Smooth muscle cell (in vitro differentiated cells): ENCODE measurements at regions not wholly inside any gene's neighbourhood (a gene's known extent, or its start where the extent isn't known, plus 50 kb on each side); places are given as distances from the start of the nearest gene placed in this dataset.
"Not testable (repeated sequence)": the region's sequence is repeated elsewhere in the genome, so short reads cannot be mapped to it uniquely, and the experiment has no call there.

ENCODE experiments used
- DNase-seq: peaks from one replicate; lab custom pipeline; 2025; ENCODE audit not compliant: unreplicated experiment; lab: John Stamatoyannopoulos, UW
- H2AFZ ChIP-seq: fragments of 200-600 bp; sonication (generic); 2 replicates; pipeline ENCODE4 v1.6.0; 2016; ENCODE audit warnings: antibody characterized with exemption, low read depth, mild to moderate bottlenecking
- H3F3A ChIP-seq: fragments of 200-600 bp; sonication (generic); 2 replicates; pipeline ENCODE4 v1.6.0; 2017; ENCODE audit warnings: antibody characterized with exemption, low read depth
- H3K27ac ChIP-seq: fragments of 200-600 bp; sonication (generic); 2 replicates; pipeline ENCODE4 v1.5.1; 2016; ENCODE audit warnings: low read depth, mild to moderate bottlenecking
- H3K27me3 ChIP-seq: fragments of 200-600 bp; sonication (generic); 2 replicates; pipeline ENCODE4 v1.6.1; 2016; ENCODE audit warnings: low read depth, mild to moderate bottlenecking
- H3K36me3 ChIP-seq: fragments of 200-600 bp; sonication (generic); 2 replicates; pipeline ENCODE4 v1.5.1; 2016; ENCODE audit warnings: low read depth
- H3K4me1 ChIP-seq: fragments of 200-600 bp; sonication (generic); 2 replicates; pipeline ENCODE4 v1.5.1; 2016; ENCODE audit warnings: low read depth
- H3K4me2 ChIP-seq: fragments of 200-600 bp; sonication (generic); 2 replicates; pipeline ENCODE4 v1.6.0; 2016; ENCODE audit warnings: mild to moderate bottlenecking
- H3K4me3 ChIP-seq: fragments of 200-600 bp; sonication (generic); 2 replicates; pipeline ENCODE4 v1.5.1; 2016; ENCODE audit warnings: mild to moderate bottlenecking
- H3K79me2 ChIP-seq: fragments of 200-600 bp; sonication (generic); 2 replicates; pipeline ENCODE4 v1.6.0; 2016; ENCODE audit warnings: low read depth, mild to moderate bottlenecking
- H3K9ac ChIP-seq: fragments of 200-600 bp; sonication (generic); 2 replicates; pipeline ENCODE4 v1.6.0; 2016; ENCODE audit warnings: low read depth
- H3K9me3 ChIP-seq: fragments of 200-600 bp; sonication (generic); replicated peaks from 2 replicates; pipeline ENCODE4 v1.5.1; 2016; ENCODE audit warnings: low read depth
- H4K20me1 ChIP-seq: fragments of 200-600 bp; sonication (generic); 2 replicates; pipeline ENCODE4 v1.6.0; 2016; ENCODE audit warnings: low read depth
- CTCF ChIP-seq: fragments of 200-600 bp; sonication (generic); IDR thresholded peaks from 2 replicates; pipeline ENCODE4 v1.5.1; 2017; ENCODE audit warnings: borderline replicate concordance, mild to moderate bottlenecking, antibody characterized with exemption; ENCODE audit not compliant: insufficient read depth, poor library complexity, severe bottlenecking
- WGBS: methylation state at CpG from one replicate; pipeline ENCODE4 v1.1.7; 2016; ENCODE audit warnings: low lambda C conversion rate; 5-methylcytosine and 5-hydroxymethylcytosine counted together

- H2AFZ ChIP-seq = no peak overlapping the region
- WGBS = 90% methylated on average over 11 of the region's 11 CpGs
Observed at GRCh38 chr3:191912616-191913204, 451.7 kb downstream of the PYDC2 start.

GRCh38 chr3:191915712-191916111 is 454.7 kb downstream of the PYDC2 start:
- H3F3A ChIP-seq = no peaks in the 10 kb centered on the region
- no peak for TF ChIP-seq CTCF
- H3K27ac ChIP-seq = no peak overlapping the region
- no peaks in the 10 kb centered on the region for H4K20me1 ChIP-seq
- H3K4me3 ChIP-seq = no peak overlapping the region
- H2AFZ ChIP-seq = no peak overlapping the region
- no peaks in the 10 kb centered on the region for H3K27me3 ChIP-seq
- no peaks in the 10 kb centered on the region for H3K79me2 ChIP-seq
- H3K9ac ChIP-seq = no peak overlapping the region
- H3K36me3 ChIP-seq = no peaks in the 10 kb centered on the region
- peaks cover 4% of the 10 kb centered on the region for H3K9me3 ChIP-seq
- no peaks in the 10 kb centered on the region for H3K4me1 ChIP-seq
- H3K4me2 ChIP-seq = no peak overlapping the region
- 93% methylated on average over 2 of the region's 2 CpGs for WGBS
- no peak for DNase-seq

More at GRCh38 chr3:191912616-191913204, 451.7 kb downstream of the PYDC2 start:
- H3K4me1 ChIP-seq = no peaks in the 10 kb centered on the region
- no peak overlapping the region for H3K27ac ChIP-seq
- TF ChIP-seq CTCF = no peak
- H3K79me2 ChIP-seq = no peaks in the 10 kb centered on the region
- H3K4me3 ChIP-seq = no peak overlapping the region
- no peaks in the 10 kb centered on the region for H4K20me1 ChIP-seq
- no peaks in the 10 kb centered on the region for H3K27me3 ChIP-seq
- no peak overlapping the region for H3K9ac ChIP-seq
- H3K4me2 ChIP-seq = no peak overlapping the region
- H3K36me3 ChIP-seq = no peaks in the 10 kb centered on the region
- no peaks in the 10 kb centered on the region for H3F3A ChIP-seq
- DNase-seq = no peak
- peaks cover 4% of the 10 kb centered on the region for H3K9me3 ChIP-seq

GRCh38 chr3:191919491-191920026 is 458.6 kb downstream of the PYDC2 start:
- H3K9ac ChIP-seq = no peak overlapping the region
- no peak for DNase-seq
- no peaks in the 10 kb centered on the region for H3K27me3 ChIP-seq
- no peaks in the 10 kb centered on the region for H4K20me1 ChIP-seq
- H3K79me2 ChIP-seq = no peaks in the 10 kb centered on the region
- TF ChIP-seq CTCF = no peak
- H3K4me1 ChIP-seq = peaks cover 4% of the 10 kb centered on the region
- H3K4me2 ChIP-seq = no peak overlapping the region
- H3F3A ChIP-seq = no peaks in the 10 kb centered on the region
- no peak overlapping the region for H3K4me3 ChIP-seq
- H2AFZ ChIP-seq = no peak overlapping the region
- no peaks in the 10 kb centered on the region for H3K36me3 ChIP-seq
- 69% methylated on average over 3 of the region's 3 CpGs for WGBS
- no peaks in the 10 kb centered on the region for H3K9me3 ChIP-seq
- H3K27ac ChIP-seq = no peak overlapping the region

- Histone ChIP-seq H3K4me3 (no peak overlapping the region), H3K27ac (no peak overlapping the region), H2AFZ (no peak overlapping the region), H3F3A (no peaks in the 10 kb centered on the region), H3K4me1 (peaks cover 4% of the 10 kb centered on the region), H3K79me2 (no peaks in the 10 kb centered on the region), H3K27me3 (no peaks in the 10 kb centered on the region), H3K36me3 (no peaks in the 10 kb centered on the region), H4K20me1 (no peaks in the 10 kb centered on the region), H3K9me3 (no peaks in the 10 kb centered on the region), H3K4me2 (no peak overlapping the region), H3K9ac (no peak overlapping the region)
- 92% methylated on average over 5 of the region's 5 CpGs for WGBS
- no peak for TF ChIP-seq CTCF
- DNase-seq = no peak
Observed at GRCh38 chr3:191922570-191922969, 461.6 kb downstream of the PYDC2 start.

GRCh38 chr3:191927183-191927817 is 466.3 kb downstream of the PYDC2 start:
- not testable (repeated sequence) for H3K27ac ChIP-seq, H2AFZ ChIP-seq, H3K36me3 ChIP-seq, DNase-seq, H3F3A ChIP-seq, H3K79me2 ChIP-seq, H3K4me2 ChIP-seq, H3K4me3 ChIP-seq, H3K27me3 ChIP-seq, H3K9me3 ChIP-seq, H4K20me1 ChIP-seq, H3K9ac ChIP-seq, H3K4me1 ChIP-seq
- WGBS = 69% methylated on average over 8 of the region's 8 CpGs
